ENCODE measurements at regions not wholly inside any gene's neighbourhood (a gene's known extent, or its start where the extent isn't known, plus 50 kb on each side); places are given as distances from the start of the nearest gene placed in this dataset.

DNA sequence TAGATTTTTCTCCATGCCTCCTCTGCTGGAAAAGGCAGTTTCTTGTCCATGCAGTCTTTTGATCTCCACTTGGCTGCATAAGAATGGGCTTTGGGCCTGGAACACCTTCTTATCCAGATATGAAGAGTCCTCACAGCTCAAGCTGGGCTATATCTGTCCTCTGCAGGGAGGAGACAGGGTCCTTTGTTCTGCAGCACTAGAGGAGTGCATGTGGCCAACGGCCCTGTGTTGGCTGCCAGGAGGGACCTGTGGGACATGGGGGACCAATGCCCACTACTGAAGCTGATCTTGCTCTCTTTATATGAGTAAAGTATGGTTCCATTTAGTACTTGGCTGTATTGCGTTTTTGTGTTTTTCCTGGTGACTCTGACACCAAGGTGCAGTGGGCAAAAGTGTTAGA lies 157.3 kb upstream of the ABI3BP start:
- Histone ChIP-seq H3K4me3 (no peak overlapping the region), H3K4me1 (no peaks in the 10 kb centered on the region), H3K27ac (no peak overlapping the region), H3K36me3 (no peaks in the 10 kb centered on the region), H3K9me3 (no peaks in the 10 kb centered on the region), H3K27me3 (no peaks in the 10 kb centered on the region)
- DNase-seq: no peak
- 48% methylated on average over 2 of the region's 2 CpGs for WGBS (ENCODE audit: insufficient coverage, low coverage, low lambda C conversion rate, missing lambda C conversion rate)
- ATAC-seq: no peak
- intact Hi-C loops (cut with DNase I): no loop called here
- no peak for TF ChIP-seq POLR2A (IDR thresholded peaks at IDR 0.05)
- TF ChIP-seq, protein P1, sequence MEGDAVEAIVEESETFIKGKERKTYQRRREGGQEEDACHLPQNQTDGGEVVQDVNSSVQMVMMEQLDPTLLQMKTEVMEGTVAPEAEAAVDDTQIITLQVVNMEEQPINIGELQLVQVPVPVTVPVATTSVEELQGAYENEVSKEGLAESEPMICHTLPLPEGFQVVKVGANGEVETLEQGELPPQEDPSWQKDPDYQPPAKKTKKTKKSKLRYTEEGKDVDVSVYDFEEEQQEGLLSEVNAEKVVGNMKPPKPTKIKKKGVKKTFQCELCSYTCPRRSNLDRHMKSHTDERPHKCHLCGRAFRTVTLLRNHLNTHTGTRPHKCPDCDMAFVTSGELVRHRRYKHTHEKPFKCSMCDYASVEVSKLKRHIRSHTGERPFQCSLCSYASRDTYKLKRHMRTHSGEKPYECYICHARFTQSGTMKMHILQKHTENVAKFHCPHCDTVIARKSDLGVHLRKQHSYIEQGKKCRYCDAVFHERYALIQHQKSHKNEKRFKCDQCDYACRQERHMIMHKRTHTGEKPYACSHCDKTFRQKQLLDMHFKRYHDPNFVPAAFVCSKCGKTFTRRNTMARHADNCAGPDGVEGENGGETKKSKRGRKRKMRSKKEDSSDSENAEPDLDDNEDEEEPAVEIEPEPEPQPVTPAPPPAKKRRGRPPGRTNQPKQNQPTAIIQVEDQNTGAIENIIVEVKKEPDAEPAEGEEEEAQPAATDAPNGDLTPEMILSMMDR (IDR thresholded peaks at IDR 0.05): no peak

DNA sequence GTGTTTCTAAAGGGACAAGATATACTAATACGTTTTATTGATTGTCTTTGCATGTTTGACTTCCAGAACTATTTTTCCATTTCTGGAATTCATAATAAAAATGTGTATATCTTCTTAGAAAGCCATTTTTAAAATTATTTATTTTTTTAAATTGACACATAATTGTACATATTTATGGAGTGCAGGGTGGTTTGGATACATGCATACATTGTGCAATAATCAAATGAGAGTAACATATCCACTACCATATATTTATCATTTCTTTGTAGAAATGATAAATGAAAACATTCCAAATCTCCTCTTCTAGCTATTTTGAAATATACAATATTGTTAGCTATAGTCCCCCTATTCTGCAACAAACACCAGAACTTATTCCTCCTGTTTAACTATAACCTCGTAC lies 156.5 kb upstream of the ABI3BP start:
- TF ChIP-seq, protein P1 (IDR thresholded peaks at IDR 0.05): no peak
- TF ChIP-seq POLR2A (IDR thresholded peaks at IDR 0.05): no peak
- no peaks in the 10 kb centered on the region for H3K27me3 ChIP-seq
- DNase-seq (no peak), ATAC-seq (no peak)
- no peak overlapping the region for H3K27ac ChIP-seq
- no peaks in the 10 kb centered on the region for H3K9me3 ChIP-seq
- H3K36me3 ChIP-seq: no peaks in the 10 kb centered on the region
- intact Hi-C loops (cut with DNase I): no loop called here
- H3K4me1 ChIP-seq: no peaks in the 10 kb centered on the region
- H3K4me3 ChIP-seq: no peak overlapping the region
- WGBS (ENCODE audit: insufficient coverage, low coverage, low lambda C conversion rate, missing lambda C conversion rate): 55% methylated on average over 2 of the region's 2 CpGs

DNA sequence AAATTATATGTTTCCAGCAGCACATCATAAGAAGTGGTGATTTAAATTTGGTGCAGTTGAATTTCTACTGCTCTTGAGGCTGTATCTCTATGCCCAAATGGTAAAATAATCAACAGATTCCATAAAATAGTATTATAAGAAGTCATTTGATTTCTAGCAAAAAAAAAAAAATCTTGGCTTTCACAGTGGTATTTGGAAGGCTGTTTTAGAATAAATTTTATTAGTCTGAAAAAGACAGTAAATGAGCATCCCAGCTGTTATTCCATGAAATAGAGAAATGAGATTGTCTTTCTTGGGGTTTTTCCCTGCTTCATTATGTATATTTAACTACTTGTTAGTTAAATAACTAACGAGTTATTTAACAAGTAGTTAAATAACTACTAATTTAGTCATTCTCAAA lies 156.0 kb upstream of the ABI3BP start:
- WGBS (ENCODE audit: insufficient coverage, low coverage, low lambda C conversion rate, missing lambda C conversion rate): 39% methylated on average over 1 of the region's 1 CpG
- no peak overlapping the region for H3K27ac ChIP-seq
- no peaks in the 10 kb centered on the region for H3K27me3 ChIP-seq
- H3K4me1 ChIP-seq: no peaks in the 10 kb centered on the region
- no peak overlapping the region for H3K4me3 ChIP-seq
- H3K36me3 ChIP-seq: no peaks in the 10 kb centered on the region
- TF ChIP-seq, protein P1 (IDR thresholded peaks at IDR 0.05): no peak
- no peak for DNase-seq
- intact Hi-C loops (cut with DNase I): no loop called here
- ATAC-seq: no peak
- no peaks in the 10 kb centered on the region for H3K9me3 ChIP-seq

DNA sequence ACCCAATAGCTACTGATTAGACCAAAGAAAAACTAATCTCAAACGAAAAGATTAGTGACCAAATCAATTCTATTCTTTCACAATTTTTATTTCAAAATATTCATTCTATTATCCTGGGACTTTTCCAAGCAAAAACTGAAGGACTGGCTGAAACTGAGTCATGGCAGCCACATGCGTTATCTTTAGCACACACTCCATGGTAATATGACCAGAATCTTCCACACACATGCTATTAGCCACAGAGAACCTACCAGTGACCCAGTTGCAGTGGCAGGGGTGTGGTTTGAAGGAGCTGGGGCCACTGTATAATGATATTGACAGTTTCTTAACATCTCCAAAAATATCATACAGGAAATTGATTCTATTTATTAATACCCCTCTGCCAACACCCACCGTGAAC lies 154.8 kb upstream of the ABI3BP start:
- ATAC-seq: no peak
- intact Hi-C loops (cut with DNase I): no loop called here
- Histone ChIP-seq H3K4me1 (no peaks in the 10 kb centered on the region), H3K27me3 (no peaks in the 10 kb centered on the region), H3K9me3 (no peaks in the 10 kb centered on the region), H3K36me3 (no peaks in the 10 kb centered on the region), H3K4me3 (no peak overlapping the region), H3K27ac (no peak overlapping the region)
- 43% methylated on average over 3 of the region's 3 CpGs for WGBS (ENCODE audit: insufficient coverage, low coverage, low lambda C conversion rate, missing lambda C conversion rate)
- no peak for DNase-seq
- TF ChIP-seq POLR2A (IDR thresholded peaks at IDR 0.05): no peak
- TF ChIP-seq, protein P1 (IDR thresholded peaks at IDR 0.05): no peak

DNA sequence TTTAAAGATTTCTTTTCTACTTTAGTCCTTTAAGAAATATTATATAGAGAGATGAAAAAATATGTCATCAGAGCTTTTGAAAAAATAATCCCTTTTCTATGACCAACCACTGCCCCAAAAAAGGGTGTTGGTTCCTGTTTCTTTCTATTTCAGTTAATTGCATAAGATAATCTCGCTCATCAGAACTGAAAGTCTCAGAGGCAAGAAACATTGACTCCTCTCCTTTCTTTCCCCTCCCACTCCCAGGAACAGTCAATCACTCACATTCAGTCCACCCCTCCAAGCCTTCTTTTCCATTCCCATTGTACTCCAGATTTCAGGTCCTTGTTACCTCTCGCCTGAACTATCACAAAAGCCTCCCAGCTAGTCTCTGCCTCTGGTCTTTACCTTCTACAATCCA lies 153.7 kb upstream of the ABI3BP start:
- H3K27me3 ChIP-seq: no peaks in the 10 kb centered on the region
- no peak overlapping the region for H3K4me3 ChIP-seq
- no peaks in the 10 kb centered on the region for H3K4me1 ChIP-seq
- ATAC-seq: no peak
- H3K9me3 ChIP-seq: no peaks in the 10 kb centered on the region
- H3K36me3 ChIP-seq: no peaks in the 10 kb centered on the region
- no peak for DNase-seq
- intact Hi-C loops (cut with DNase I): no loop called here
- H3K27ac ChIP-seq: no peak overlapping the region
- no peak for TF ChIP-seq POLR2A (IDR thresholded peaks at IDR 0.05)
- WGBS (ENCODE audit: insufficient coverage, low coverage, low lambda C conversion rate, missing lambda C conversion rate): 51% methylated on average over 2 of the region's 2 CpGs

Data from right lobe of liver (tissue), 6 donors.